Suppressor macrophage (primary cell): ENCODE measurements at regions not wholly inside any gene's neighbourhood (a gene's known extent, or its start where the extent isn't known, plus 50 kb on each side); places are given as distances from the start of the nearest gene placed in this dataset.
"Not testable (repeated sequence)": the region's sequence is repeated elsewhere in the genome, so short reads cannot be mapped to it uniquely, and the experiment has no call there.

Experiments used
- DNase-seq, 4 experiments: peaks; one replicate each; pipeline ENCODE4 v3.0.0-alpha.2; 2020 to 2022

DNA sequence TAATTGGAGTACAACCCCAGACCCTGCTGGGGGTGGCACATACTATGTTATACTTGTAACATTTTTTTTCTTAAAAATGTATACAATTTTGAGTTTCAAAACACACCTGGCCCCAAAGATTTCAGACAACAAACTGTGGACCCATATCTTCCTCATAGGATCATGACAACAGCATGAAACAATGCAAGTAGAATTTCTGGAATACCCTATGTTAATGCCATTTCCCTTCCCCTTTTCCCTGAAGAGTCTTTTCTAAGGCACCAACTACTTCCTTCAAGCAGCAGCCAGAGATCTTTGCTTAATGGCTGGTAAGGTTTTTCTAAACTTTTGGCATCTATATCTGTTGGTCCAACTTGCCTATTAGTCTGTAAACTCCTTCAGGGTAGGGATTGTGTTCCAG, 99.9 kb upstream of the SERBP1 start:
- no peak for DNase-seq

DNA sequence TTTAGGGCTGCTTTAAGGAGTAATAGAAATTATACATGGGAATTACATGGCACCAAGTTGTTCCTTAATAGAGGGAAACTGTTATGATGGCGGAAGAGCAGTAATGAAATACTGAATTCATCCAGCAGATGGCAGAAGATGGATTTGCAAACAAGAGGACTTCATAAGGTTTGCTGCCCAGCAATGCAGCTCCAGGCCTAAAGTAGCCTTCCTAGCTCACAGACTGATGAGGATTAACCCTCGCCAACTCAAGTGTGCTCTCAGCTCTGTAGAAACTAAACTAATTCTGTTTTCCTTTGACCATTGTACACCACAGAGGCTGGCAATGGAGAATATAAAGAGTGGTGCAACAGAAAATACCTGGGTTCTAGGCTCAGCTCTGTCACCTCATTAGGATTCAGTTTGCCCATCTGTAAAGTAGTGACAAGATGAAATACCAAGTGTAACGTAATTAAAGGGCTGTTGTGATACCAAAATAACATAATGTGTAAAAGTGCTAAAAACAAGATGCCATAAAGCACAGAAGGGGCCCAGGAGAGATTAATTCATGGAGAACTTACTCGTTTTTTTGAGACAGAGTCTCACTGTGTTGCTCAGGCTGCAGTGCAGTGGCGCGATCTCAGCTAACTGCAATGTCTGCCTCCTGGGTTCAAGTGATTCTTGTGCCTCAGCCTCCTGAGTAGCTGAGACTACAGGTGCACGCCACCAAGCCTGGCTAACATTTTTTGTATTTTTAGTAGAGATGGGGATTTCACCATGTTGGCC, 102.4 kb upstream of the SERBP1 start:
- DNase-seq, result peak; percentile 55 to 79 (median 68)

DNA sequence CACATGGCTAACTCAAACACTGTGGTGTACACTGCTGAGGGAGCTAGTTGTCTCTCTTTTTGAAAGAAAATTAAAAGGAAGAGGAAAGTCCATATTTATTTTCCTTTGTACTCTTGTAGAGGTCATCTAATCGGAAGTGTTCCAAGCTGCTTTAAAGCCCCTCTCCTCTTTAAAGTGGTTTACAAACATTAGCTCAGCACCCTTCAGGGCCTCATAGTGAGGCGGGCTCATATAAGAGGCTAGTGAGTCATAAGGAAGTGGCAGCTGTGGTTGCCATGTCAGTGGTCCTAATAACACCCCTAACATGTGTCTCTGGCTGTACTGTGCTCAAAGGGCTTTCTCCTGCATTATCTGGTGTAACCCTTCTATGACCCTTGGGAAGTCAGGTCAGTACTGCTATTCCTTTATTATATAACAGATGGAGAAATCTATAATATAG, 104.4 kb upstream of the SERBP1 start:
- no peak for DNase-seq

DNA sequence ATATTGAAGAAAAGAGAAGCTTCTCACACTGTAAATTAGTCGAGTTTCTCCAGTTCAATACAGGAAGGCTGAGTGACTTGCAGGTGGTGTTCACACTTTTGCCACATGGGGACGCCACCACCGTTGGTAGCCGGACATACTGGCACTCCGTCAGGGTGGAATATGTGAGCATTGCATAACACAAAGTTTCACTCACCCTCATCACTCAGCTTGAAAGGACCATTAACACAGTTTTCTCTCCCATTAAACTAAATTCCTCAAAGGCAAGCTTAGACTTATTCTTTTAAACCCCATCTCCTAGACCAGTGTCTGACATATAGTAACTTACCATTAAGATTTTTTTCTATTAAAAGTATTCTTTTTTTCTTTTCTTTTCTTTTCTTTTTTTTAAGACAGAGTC, 105.3 kb upstream of the SERBP1 start:
- peak; percentile 79 to 88 (median 86) for DNase-seq

- no peak for DNase-seq
Observed at GRCh38 chr1:67536957-67537666, 106.9 kb upstream of the SERBP1 start.

DNA sequence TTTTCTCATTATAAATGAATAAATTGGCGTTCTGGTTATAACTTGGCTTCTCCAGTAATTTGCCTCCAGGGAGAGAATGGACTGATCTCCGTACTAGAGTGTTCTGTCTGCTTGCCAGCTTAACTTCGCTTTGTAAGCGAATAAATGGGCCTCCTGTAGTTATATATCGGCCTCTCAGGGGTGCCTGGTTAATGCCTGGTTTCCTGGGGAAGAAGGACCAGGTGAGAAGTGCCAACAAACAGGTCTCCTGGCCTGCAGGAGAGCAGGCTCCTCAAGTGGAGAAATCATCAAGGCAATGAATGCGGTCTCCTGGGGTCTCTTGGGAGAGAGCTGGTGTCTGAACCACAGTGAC, 107.4 kb upstream of the SERBP1 start:
- DNase-seq, result no peak

DNA sequence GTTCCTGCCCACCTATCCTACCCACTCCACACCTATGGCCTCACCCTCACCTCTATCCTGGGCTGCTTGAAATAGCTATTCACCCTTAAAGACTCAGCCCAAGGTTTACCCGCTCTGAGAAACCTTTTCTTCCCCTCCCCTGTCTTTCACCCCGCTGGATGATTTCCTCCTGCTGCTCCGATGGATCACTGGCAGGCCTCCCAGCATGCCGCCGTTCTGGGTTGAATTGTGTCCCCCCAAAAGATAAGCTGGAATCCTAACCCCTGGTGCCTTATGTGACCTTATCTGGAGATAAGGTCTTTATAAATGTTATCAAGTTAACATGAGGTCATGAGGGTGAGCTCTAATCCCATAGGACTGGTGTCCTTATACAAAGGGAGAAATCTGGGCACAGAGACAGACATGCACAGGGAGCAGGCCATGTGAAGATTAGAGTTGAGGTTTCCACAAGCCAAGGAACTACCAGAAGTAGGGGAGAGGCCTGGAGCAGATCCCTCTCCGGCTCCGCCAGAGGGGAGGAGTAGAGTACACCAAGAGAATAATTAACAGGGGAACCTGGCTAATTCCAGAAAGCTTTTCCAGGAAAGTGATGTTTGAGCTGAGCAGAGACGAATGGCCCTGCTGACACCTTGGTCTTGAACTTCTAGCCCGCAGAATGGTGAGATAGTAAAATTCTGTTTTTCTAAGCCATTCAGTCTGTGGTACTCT, 110.0 kb upstream of the SERBP1 start:
- DNase-seq, result no peak

- DNase-seq, result no peak
Observed at GRCh38 chr1:67540733-67541125, 110.5 kb upstream of the SERBP1 start.

DNA sequence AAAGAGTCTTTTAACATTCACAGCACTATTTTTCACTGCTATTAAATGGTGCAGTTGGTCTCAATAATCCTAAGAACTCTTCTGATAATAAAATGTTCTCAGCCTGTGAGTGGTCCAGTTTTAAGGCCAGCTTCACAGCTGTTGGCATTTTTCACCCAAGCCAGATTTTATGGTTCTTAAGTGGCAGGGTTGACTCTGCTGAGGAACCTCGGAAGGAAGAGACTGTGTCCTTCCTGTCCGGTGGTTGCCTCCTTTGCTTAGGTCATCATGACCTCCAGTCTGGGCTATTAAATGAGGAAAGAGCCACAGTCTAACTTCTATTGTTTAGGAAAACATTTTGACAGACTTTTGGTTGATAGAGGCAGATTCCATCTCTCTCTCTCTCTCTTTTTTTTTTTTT, 112.5 kb upstream of the SERBP1 start:
- DNase-seq, result no peak

DNA sequence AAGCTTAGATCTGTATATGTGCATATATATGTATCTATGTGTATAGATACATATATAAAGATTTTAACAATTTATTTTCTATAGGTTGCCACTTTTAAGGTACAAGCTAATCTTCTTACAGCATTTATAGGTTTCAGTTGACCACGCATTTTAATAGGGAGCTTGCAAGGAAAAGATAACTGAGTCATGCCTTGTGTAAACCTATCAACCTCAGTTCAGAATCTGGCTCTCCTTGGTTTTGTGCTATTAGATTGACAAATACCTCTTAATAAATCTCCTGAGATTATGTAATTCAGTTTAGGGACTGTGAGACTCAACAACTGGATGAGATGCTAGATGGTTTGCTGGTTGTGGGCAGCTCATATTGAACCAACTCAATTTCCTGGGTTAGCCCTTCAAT, 114.7 kb upstream of the SERBP1 start:
- no peak for DNase-seq

DNA sequence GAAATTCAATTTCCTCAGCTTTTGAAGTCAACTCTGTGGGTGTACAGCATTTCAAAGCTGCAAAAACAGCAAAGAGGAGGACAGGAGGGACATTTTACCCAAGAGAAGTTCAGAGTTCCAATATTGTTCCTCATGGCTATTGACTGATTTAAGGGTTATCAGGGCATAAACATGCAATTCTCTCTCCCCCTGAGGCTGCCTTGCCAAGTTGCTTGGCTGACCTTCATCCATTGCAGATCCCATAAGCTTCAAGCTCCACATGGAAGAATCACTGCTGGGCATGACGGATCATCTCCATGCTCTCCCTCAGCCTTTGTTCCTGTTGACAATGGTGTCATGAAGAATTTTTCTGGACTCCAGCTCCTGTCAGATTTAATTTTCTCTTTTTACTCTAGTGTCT, 115.2 kb upstream of the SERBP1 start:
- DNase-seq, result no peak

GRCh38 chr1:67551375-67551774, 121.2 kb upstream of the SERBP1 start:
- DNase-seq, result no peak

- no peak for DNase-seq
Observed at GRCh38 chr1:67552336-67552759, 122.1 kb upstream of the SERBP1 start.

DNA sequence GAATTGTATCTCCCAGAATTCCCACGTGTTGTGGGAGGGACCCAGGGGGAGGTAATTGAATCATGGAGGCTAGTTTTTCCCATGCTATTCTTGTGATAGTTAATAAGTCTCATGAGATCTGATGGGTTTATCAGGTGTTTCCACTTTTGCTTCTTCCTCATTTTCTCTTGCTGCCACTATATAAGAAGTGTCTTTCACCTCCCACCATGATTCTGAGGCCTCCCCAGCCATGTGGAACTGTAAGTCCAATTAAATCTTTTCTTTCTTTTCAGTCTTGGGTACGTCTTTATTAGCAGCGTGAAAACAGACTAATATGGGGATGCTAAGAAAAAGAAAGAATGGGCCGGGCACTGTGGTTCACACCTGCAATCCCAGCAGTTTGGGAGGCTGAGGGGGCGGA, 124.0 kb upstream of the SERBP1 start:
- not testable (repeated sequence) for DNase-seq

GRCh38 chr1:67555461-67556296, 125.5 kb upstream of the SERBP1 start:
- no peak for DNase-seq

DNA sequence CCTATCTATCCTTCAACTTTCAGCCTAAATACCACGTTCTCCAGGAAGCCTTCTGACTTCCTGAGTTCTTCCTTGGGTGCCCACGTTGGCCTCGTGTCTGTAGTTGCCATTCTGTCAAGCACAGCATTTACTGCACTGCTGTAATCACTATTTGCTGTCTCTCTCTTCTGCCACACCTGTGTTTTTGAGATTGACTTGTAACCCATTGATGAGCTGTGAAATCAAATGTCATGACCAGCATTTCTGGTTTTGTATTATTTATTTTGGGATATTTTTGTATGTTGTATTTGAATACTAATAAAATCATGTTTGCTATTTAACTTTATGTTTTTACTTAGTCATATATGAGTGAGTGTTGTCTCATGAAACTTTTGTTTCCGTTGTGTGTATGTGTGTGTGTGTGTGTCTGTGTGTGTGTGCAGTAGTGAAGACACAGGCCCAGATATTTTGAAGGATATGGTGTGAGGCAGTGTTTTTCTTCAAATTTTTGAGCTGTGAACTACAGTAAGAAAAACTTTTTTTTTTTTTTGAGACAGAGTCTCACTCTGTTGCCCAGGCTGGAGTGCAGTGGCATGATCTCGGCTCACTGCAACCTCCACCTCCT, 126.2 kb upstream of the SERBP1 start:
- no peak for DNase-seq

DNA sequence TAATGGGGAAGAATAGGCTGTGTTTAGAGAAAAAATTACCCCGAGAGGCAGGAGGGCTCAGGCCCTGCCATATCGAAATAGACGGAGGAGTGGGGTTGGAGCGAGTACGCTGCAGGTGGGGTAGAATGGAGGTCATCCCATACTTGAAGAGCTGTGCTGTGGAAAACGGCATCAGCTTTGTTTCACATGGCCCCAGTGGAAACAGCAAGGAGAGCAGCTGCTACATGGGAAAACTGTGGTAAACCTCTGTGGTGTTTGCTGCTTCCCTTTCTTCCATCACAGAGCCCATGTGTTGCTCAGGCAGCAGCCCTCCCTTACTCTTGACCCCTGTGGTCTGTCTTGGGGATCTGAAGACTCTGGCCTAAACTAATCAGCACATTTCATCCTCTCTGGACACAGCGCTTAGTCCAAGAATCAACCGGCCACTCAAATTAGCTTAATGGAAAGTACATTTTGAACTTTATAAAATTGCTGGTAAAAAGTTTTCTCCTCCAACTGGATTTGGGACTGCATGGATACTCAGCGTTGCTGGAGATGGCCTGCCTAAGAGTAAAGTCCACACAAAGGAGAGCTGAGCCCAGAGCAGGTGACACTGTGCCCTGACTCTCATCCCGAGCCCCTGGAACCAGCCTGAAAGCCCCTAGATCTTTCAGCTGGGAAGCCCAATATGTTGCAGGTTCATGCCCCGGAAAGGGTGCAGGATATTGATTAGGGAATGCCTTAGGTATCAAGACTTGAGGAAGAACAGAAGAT, 127.1 kb upstream of the GADD45A start:
- peak in 3 of 4 experiments; percentile 17 to 30 (median 21) for DNase-seq

DNA sequence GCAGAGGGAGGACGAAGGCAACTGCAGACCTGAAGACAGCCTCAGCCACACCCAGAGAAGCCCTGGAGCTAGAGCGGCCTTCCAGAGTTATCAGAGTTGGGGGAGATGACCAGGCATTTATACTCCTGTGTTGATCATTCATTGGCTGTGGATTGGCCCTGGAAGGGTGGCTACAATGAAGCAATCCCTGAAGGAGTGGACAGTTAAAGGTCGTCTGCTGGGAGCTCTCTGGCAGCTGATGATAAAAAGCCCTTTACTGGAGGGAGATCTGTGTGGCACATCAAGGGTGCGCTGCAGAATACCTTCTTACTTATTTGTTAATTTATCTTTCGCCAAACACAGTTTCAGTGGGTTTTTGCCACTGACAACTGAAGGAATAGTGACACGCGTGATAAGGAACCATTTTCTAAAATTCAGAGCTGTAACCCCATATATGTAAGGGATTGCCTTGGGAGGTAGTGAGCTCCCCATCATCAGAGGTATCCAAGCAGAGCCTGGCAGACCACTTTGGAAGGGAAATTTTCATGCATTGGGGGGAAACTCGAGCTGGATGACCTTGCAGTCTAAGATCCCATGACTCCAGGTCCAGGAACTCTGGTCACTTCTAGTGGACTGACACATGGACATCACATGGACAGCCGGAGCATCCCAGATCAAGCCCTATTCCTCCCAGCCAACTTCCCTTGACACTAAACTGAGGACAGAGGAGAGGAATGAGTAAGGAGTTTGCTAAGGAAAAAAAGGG, 126.4 kb upstream of the GADD45A start:
- no peak for DNase-seq

DNA sequence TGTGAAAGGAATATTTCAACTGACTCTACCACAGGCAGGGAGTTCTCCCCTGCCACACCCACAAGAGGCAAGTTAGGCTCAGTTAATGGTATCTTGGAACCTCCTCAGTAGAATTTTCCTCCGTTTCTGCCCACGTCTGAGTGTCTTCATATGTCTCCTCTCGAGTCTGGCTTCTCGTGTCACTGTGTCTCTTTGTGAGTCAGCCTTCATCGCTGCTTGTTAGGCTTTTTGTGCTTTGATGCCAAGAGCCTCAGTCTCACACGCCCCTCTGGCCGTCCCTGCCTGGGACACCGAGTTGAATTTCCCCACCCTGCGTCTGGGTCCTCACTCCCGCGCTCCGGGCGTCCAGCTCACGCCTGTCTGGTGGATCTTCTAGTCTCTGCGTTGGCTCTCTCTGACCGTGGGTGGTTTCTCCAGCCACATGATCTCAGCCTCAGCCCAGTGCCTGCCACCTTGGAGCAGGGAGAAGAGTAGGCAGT, 125.7 kb upstream of the GADD45A start:
- no peak for DNase-seq

- DNase-seq, result peak; percentile 11 to 68 (median 44)
Observed at GRCh38 chr1:67560580-67561255, 124.3 kb upstream of the GADD45A start.
